Mesothelial cell of epicardium (in vitro differentiated cells): ENCODE measurements at regions not wholly inside any gene's neighbourhood (a gene's known extent, or its start where the extent isn't known, plus 50 kb on each side); places are given as distances from the start of the nearest gene placed in this dataset.

Experiments used
- DNase-seq, 2 experiments: peaks; one replicate each; pipeline ENCODE4 v3.0.0; 2021; ENCODE audit warnings: low spot score in 2 of 2; ENCODE audit not compliant: unreplicated experiment in 2 of 2
- H3K27ac Mint-ChIP-seq: 2 replicates; pipeline ENCODE4 v1.8.0; 2021; ENCODE audit warnings: mixed read lengths
- H3K27me3 Mint-ChIP-seq: 2 replicates; pipeline ENCODE4 v1.8.0; 2021; ENCODE audit warnings: low read depth, mixed read lengths
- H3K36me3 Mint-ChIP-seq: 2 replicates; pipeline ENCODE4 v1.8.0; 2021; ENCODE audit warnings: mixed read lengths
- H3K4me1 Mint-ChIP-seq: 2 replicates; pipeline ENCODE4 v1.8.0; 2021; ENCODE audit warnings: mixed read lengths
- H3K4me3 Mint-ChIP-seq: 2 replicates; pipeline ENCODE4 v1.8.0; 2021; ENCODE audit warnings: mild to moderate bottlenecking, moderate library complexity, mixed read lengths
- H3K9me3 Mint-ChIP-seq: 2 replicates; pipeline ENCODE4 v1.8.0; 2021; ENCODE audit warnings: mixed read lengths
- CTCF ChIP-seq: fragments of 200-600 bp; sonication (generic); IDR thresholded peaks from one replicate; pipeline ENCODE4 v1.5.0; 2021; ENCODE audit warnings: antibody characterized with exemption; ENCODE audit not compliant: unreplicated experiment

GRCh38 chr1:102185260-102185659, 188.5 kb upstream of the OLFM3 start:
- no peak overlapping the region for H3K27ac Mint-ChIP-seq
- H3K36me3 Mint-ChIP-seq, result no peaks in the 10 kb centered on the region
- no peaks in the 10 kb centered on the region for H3K9me3 Mint-ChIP-seq
- H3K27me3 Mint-ChIP-seq, result peaks cover 2% of the 10 kb centered on the region
- H3K4me3 Mint-ChIP-seq, result no peak overlapping the region
- no peak for TF ChIP-seq CTCF
- DNase-seq, result no peak
- H3K4me1 Mint-ChIP-seq, result peaks cover 24% of the 10 kb centered on the region

GRCh38 chr1:102184477-102184876, 187.8 kb upstream of the OLFM3 start:
- H3K4me3 Mint-ChIP-seq, result no peak overlapping the region
- peaks cover 2% of the 10 kb centered on the region for H3K27me3 Mint-ChIP-seq
- peaks cover 24% of the 10 kb centered on the region for H3K4me1 Mint-ChIP-seq
- H3K9me3 Mint-ChIP-seq, result no peaks in the 10 kb centered on the region
- DNase-seq, result no peak
- no peaks in the 10 kb centered on the region for H3K36me3 Mint-ChIP-seq
- H3K27ac Mint-ChIP-seq, result no peak overlapping the region
- TF ChIP-seq CTCF, result no peak

GRCh38 chr1:102183711-102184110, 187.0 kb upstream of the OLFM3 start:
- H3K9me3 Mint-ChIP-seq, result no peaks in the 10 kb centered on the region
- H3K36me3 Mint-ChIP-seq, result no peaks in the 10 kb centered on the region
- H3K27me3 Mint-ChIP-seq, result peaks cover 2% of the 10 kb centered on the region
- H3K27ac Mint-ChIP-seq, result peak overlapping the region; percentile 3
- no peak overlapping the region for H3K4me3 Mint-ChIP-seq
- H3K4me1 Mint-ChIP-seq, result peaks cover 22% of the 10 kb centered on the region
- no peak for DNase-seq
- TF ChIP-seq CTCF, result no peak

GRCh38 chr1:102182603-102183260, 186.0 kb upstream of the OLFM3 start:
- H3K9me3 Mint-ChIP-seq, result no peaks in the 10 kb centered on the region
- peaks cover 19% of the 10 kb centered on the region for H3K4me1 Mint-ChIP-seq
- no peak for DNase-seq
- no peaks in the 10 kb centered on the region for H3K36me3 Mint-ChIP-seq
- no peak for TF ChIP-seq CTCF
- no peak overlapping the region for H3K27ac Mint-ChIP-seq
- H3K27me3 Mint-ChIP-seq, result peaks cover 2% of the 10 kb centered on the region
- no peak overlapping the region for H3K4me3 Mint-ChIP-seq

GRCh38 chr1:102181341-102181740, 184.6 kb upstream of the OLFM3 start:
- Mint-ChIP-seq H3K27me3 (peaks cover 2% of the 10 kb centered on the region), H3K27ac (no peak overlapping the region), H3K9me3 (no peaks in the 10 kb centered on the region), H3K4me3 (no peak overlapping the region), H3K36me3 (no peaks in the 10 kb centered on the region), H3K4me1 (peaks cover 10% of the 10 kb centered on the region)
- no peak for TF ChIP-seq CTCF
- no peak for DNase-seq

GRCh38 chr1:102178480-102178879, 181.8 kb upstream of the OLFM3 start:
- peaks cover 2% of the 10 kb centered on the region for H3K27me3 Mint-ChIP-seq
- H3K4me3 Mint-ChIP-seq, result no peak overlapping the region
- TF ChIP-seq CTCF, result no peak
- H3K4me1 Mint-ChIP-seq, result no peaks in the 10 kb centered on the region
- H3K9me3 Mint-ChIP-seq, result peaks cover 6% of the 10 kb centered on the region
- DNase-seq, result no peak
- H3K27ac Mint-ChIP-seq, result no peak overlapping the region
- no peaks in the 10 kb centered on the region for H3K36me3 Mint-ChIP-seq
